ENCODE measurements at regions not wholly inside any gene's neighbourhood (a gene's known extent, or its start where the extent isn't known, plus 50 kb on each side); places are given as distances from the start of the nearest gene placed in this dataset.

GRCh38 chr6:48818052-48818412 lies 645.0 kb downstream of the MMUT start:
- TF ChIP-seq, protein P1, sequence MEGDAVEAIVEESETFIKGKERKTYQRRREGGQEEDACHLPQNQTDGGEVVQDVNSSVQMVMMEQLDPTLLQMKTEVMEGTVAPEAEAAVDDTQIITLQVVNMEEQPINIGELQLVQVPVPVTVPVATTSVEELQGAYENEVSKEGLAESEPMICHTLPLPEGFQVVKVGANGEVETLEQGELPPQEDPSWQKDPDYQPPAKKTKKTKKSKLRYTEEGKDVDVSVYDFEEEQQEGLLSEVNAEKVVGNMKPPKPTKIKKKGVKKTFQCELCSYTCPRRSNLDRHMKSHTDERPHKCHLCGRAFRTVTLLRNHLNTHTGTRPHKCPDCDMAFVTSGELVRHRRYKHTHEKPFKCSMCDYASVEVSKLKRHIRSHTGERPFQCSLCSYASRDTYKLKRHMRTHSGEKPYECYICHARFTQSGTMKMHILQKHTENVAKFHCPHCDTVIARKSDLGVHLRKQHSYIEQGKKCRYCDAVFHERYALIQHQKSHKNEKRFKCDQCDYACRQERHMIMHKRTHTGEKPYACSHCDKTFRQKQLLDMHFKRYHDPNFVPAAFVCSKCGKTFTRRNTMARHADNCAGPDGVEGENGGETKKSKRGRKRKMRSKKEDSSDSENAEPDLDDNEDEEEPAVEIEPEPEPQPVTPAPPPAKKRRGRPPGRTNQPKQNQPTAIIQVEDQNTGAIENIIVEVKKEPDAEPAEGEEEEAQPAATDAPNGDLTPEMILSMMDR (IDR thresholded peaks at IDR 0.05 in 2 of 3, conservative IDR thresholded peaks at IDR 0.05 in 1 of 3; ENCODE audit: control insufficient read depth in 2 of 3, extremely low read depth in 1 of 3, insufficient read depth in 1 of 3, low read depth in 3 of 3, low read length in 3 of 3) = no peak
- TF ChIP-seq TCF7 (IDR thresholded peaks at IDR 0.05; ENCODE audit: borderline replicate concordance) (no peak), RAD21 (IDR thresholded peaks at IDR 0.05; ENCODE audit: insufficient read depth, low read depth, low read length) (no peak), TCF12 (IDR thresholded peaks at IDR 0.05; ENCODE audit: low read depth, low read length) (no peak), SIN3A (IDR thresholded peaks at IDR 0.05; ENCODE audit: low read depth, low read length) (no peak), IKZF1 (conservative IDR thresholded peaks at IDR 0.05) (no peak), MYC (IDR thresholded peaks at IDR 0.05; ENCODE audit: insufficient read depth, insufficient read length, insufficient replicate concordance, low read length, severe bottlenecking) (no peak), ZBTB33 (IDR thresholded peaks at IDR 0.05) (no peak), RFX5 (IDR thresholded peaks at IDR 0.05; ENCODE audit: low read depth, low read length) (no peak), MTA3 (IDR thresholded peaks at IDR 0.05; ENCODE audit: borderline replicate concordance, low read length) (no peak)
- TF ChIP-seq, protein P2, sequence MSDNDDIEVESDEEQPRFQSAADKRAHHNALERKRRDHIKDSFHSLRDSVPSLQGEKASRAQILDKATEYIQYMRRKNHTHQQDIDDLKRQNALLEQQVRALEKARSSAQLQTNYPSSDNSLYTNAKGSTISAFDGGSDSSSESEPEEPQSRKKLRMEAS (IDR thresholded peaks at IDR 0.05; ENCODE audit: low read depth, low read length) = no peak

Measured in GM12878 (cell line).